OCI-LY7 (cell line): ENCODE measurements at regions not wholly inside any gene's neighbourhood (a gene's known extent, or its start where the extent isn't known, plus 50 kb on each side); places are given as distances from the start of the nearest gene placed in this dataset.

ENCODE experiments used
- BruUV-seq: library from RNA; stranded (reverse); fragments of 400-500 nt; replicated peaks from 2 replicates; lab custom pipeline; 2021; lab: Mats Ljungman, UMichigan
- CTCF ChIA-PET: fragments of 300-600 bp; sonication (Branson Sonifier 250); formaldehyde crosslinking; loops from one replicate; lab custom pipeline; 2022; ENCODE audit warnings: antibody characterized with exemption; ENCODE audit not compliant: unreplicated experiment; lab: Charles Lee
- POLR2A ChIA-PET: fragments of 300-600 bp; sonication (Branson Sonifier 250); formaldehyde crosslinking; loops from one replicate; lab custom pipeline; 2022; ENCODE audit warnings: antibody characterized with exemption; lab: Charles Lee
- DNase-seq: peaks from one replicate; pipeline ENCODE4 v3.0.0-alpha.2; 2015; ENCODE audit warnings: low spot score
- H2AFZ ChIP-seq: fragments of 200-600 bp; sonication (generic), shearing (Covaris generic); 2 replicates; pipeline ENCODE4 v1.6.1; 2014; ENCODE audit warnings: mild to moderate bottlenecking, antibody characterized with exemption, low read length, moderate library complexity
- H3K27ac ChIP-seq: fragments of 200-600 bp; sonication (generic); 2 replicates; pipeline ENCODE4 v1.5.1; 2014; ENCODE audit warnings: mixed run types, low read depth, mild to moderate bottlenecking, moderate library complexity, low read length, inconsistent platforms; ENCODE audit not compliant: poor library complexity, severe bottlenecking
- H3K36me3 ChIP-seq: fragments of 200-600 bp; sonication (generic); 2 replicates; pipeline ENCODE4 v1.6.1; 2014; ENCODE audit warnings: mild to moderate bottlenecking, antibody characterized with exemption, low read length, moderate library complexity, mixed read lengths; ENCODE audit not compliant: insufficient read depth
- H3K4me1 ChIP-seq: fragments of 200-600 bp; sonication (generic); 2 replicates; pipeline ENCODE4 v1.5.1; 2014; ENCODE audit warnings: mild to moderate bottlenecking, low read length; ENCODE audit not compliant: insufficient read depth, poor library complexity, severe bottlenecking
- H3K4me2 ChIP-seq: fragments of 200-600 bp; sonication (generic); 2 replicates; pipeline ENCODE4 v1.6.1; 2014; ENCODE audit warnings: mild to moderate bottlenecking, low read length
- H3K4me3 ChIP-seq: fragments of 200-600 bp; sonication (generic); 2 replicates; pipeline ENCODE4 v1.5.1; 2014; ENCODE audit warnings: mild to moderate bottlenecking, low read depth, low read length; ENCODE audit not compliant: poor library complexity, severe bottlenecking
- H3K79me2 ChIP-seq: fragments of 200-600 bp; sonication (generic); 2 replicates; pipeline ENCODE4 v1.6.1; 2016; ENCODE audit warnings: low read depth, mild to moderate bottlenecking, low read length, moderate library complexity, mixed read lengths; ENCODE audit not compliant: insufficient read depth
- H3K9me2 ChIP-seq: fragments of 200-600 bp; sonication (generic); 2 replicates; pipeline ENCODE4 v1.6.1; 2016; ENCODE audit warnings: mild to moderate bottlenecking, low read length, mixed read lengths; ENCODE audit not compliant: insufficient read depth
- H3K9me3 ChIP-seq: fragments of 200-600 bp; sonication (generic); 2 replicates; pipeline ENCODE4 v1.6.1; 2014; ENCODE audit warnings: mild to moderate bottlenecking, mixed run types, low read length, mixed read lengths
- H4K20me1 ChIP-seq: fragments of 200-600 bp; sonication (generic); 2 replicates; pipeline ENCODE4 v1.6.1; 2014; ENCODE audit warnings: mild to moderate bottlenecking, antibody characterized with exemption, low read length, moderate library complexity, mixed read lengths; ENCODE audit not compliant: insufficient read depth
- CTCF ChIP-seq: fragments of 200-600 bp; sonication (generic); conservative IDR thresholded peaks from 2 replicates; pipeline ENCODE4 v1.5.1; 2014; ENCODE audit warnings: mild to moderate bottlenecking, antibody characterized with exemption, low read length, moderate library complexity, mixed read lengths
- EZH2phosphoT487 ChIP-seq: fragments of 200-600 bp; sonication (generic); IDR thresholded peaks from 2 replicates; pipeline ENCODE4 v1.6.1; 2018; ENCODE audit warnings: low read depth, borderline replicate concordance, mild to moderate bottlenecking, mixed run types, antibody characterized with exemption, low read length, moderate library complexity, mixed read lengths
- intact Hi-C: fragments of 100-400 bp; cut with micrococcal nuclease; formaldehyde crosslinking; loops from one replicate; pipeline ENCODE4 v1.10.0; 2022; ENCODE audit not compliant: unreplicated experiment

GRCh38 chr4:138565576-138565975 lies 323.4 kb upstream of the SLC7A11 start:
- H4K20me1 ChIP-seq = no peaks in the 10 kb centered on the region
- BruUV-seq = no TSS peak
- H3K4me1 ChIP-seq = no peaks in the 10 kb centered on the region
- ChIA-PET POLR2A (interaction anchor here (0.9 kb wide), 1 partner anchor 37 kb away, joined by 3 read pairs; no protein-coding TSS in a partner anchor), CTCF (no interaction called here)
- H3K27ac ChIP-seq = no peak overlapping the region
- H3K9me3 ChIP-seq = no peaks in the 10 kb centered on the region
- intact Hi-C loops = no loop called here
- no peaks in the 10 kb centered on the region for H3K9me2 ChIP-seq
- no peak overlapping the region for H3K4me2 ChIP-seq
- no peak for DNase-seq
- no peak overlapping the region for H2AFZ ChIP-seq
- no peaks in the 10 kb centered on the region for H3K79me2 ChIP-seq
- H3K4me3 ChIP-seq = no peak overlapping the region
- no peaks in the 10 kb centered on the region for H3K36me3 ChIP-seq
- TF ChIP-seq EZH2phosphoT487 (no peak), CTCF (no peak)

- H3K4me2 ChIP-seq = no peak overlapping the region
- no peak overlapping the region for H2AFZ ChIP-seq
- no peaks in the 10 kb centered on the region for H4K20me1 ChIP-seq
- no peaks in the 10 kb centered on the region for H3K9me2 ChIP-seq
- no peaks in the 10 kb centered on the region for H3K36me3 ChIP-seq
- ChIA-PET POLR2A (interaction anchor here (0.6 to 0.7 kb wide), 2 partner anchors 48 to 107 kb away, joined by 3 read pairs; no protein-coding TSS in a partner anchor), CTCF (no interaction called here)
- no peak for DNase-seq
- H3K9me3 ChIP-seq = no peaks in the 10 kb centered on the region
- H3K27ac ChIP-seq = no peak overlapping the region
- BruUV-seq = no TSS peak
- H3K79me2 ChIP-seq = no peaks in the 10 kb centered on the region
- no peaks in the 10 kb centered on the region for H3K4me1 ChIP-seq
- intact Hi-C loops = no loop called here
- H3K4me3 ChIP-seq = no peak overlapping the region
- TF ChIP-seq CTCF = no peak
- no peak for TF ChIP-seq EZH2phosphoT487
Observed at GRCh38 chr4:138562544-138562991, 320.4 kb upstream of the SLC7A11 start.

GRCh38 chr4:138561906-138562305 lies 319.8 kb upstream of the SLC7A11 start:
- H4K20me1 ChIP-seq = no peaks in the 10 kb centered on the region
- H3K4me2 ChIP-seq = no peak overlapping the region
- no peaks in the 10 kb centered on the region for H3K9me2 ChIP-seq
- TF ChIP-seq EZH2phosphoT487 (no peak), CTCF (no peak)
- CTCF ChIA-PET = no interaction called here
- no peaks in the 10 kb centered on the region for H3K36me3 ChIP-seq
- no peak overlapping the region for H3K27ac ChIP-seq
- no peaks in the 10 kb centered on the region for H3K9me3 ChIP-seq
- POLR2A ChIA-PET = interaction anchor here (0.7 kb wide), 1 partner anchor 49 kb away, joined by 3 read pairs; no protein-coding TSS in a partner anchor
- DNase-seq = no peak
- no peaks in the 10 kb centered on the region for H3K4me1 ChIP-seq
- no peak overlapping the region for H3K4me3 ChIP-seq
- BruUV-seq = no TSS peak
- H2AFZ ChIP-seq = no peak overlapping the region
- intact Hi-C loops = no loop called here
- H3K79me2 ChIP-seq = no peaks in the 10 kb centered on the region
